SU-DHL-6 (cell line): ENCODE measurements at regions not wholly inside any gene's neighbourhood (a gene's known extent, or its start where the extent isn't known, plus 50 kb on each side); places are given as distances from the start of the nearest gene placed in this dataset.

ENCODE experiments used
- H2AFZ ChIP-seq: fragments of 200-600 bp; sonication (generic); 2 replicates; pipeline ENCODE4 v1.6.1; 2014; ENCODE audit warnings: low read depth, mild to moderate bottlenecking, moderate library complexity, mixed read lengths, antibody characterized with exemption, low read length; ENCODE audit not compliant: severe bottlenecking
- H3F3A ChIP-seq: fragments of 200-600 bp; shearing (Covaris generic); 2 replicates; pipeline ENCODE4 v1.6.0; 2016; ENCODE audit warnings: antibody characterized with exemption, mild to moderate bottlenecking; ENCODE audit not compliant: insufficient read depth
- H3K27ac ChIP-seq: fragments of 200-600 bp; sonication (generic); 2 replicates; pipeline ENCODE4 v1.5.1; 2016; ENCODE audit warnings: low read depth, mild to moderate bottlenecking, low read length, moderate library complexity, mixed read lengths
- H3K27me3 ChIP-seq: fragments of 200-600 bp; sonication (generic), shearing (Covaris generic); 2 replicates; pipeline ENCODE4 v1.6.0; 2014; ENCODE audit warnings: mild to moderate bottlenecking, low read length
- H3K36me3 ChIP-seq: fragments of 200-600 bp; sonication (generic); 2 replicates; pipeline ENCODE4 v1.6.1; 2014; ENCODE audit warnings: mild to moderate bottlenecking, low read length, mixed read lengths
- H3K4me2 ChIP-seq: fragments of 300-600, 200-600 bp; shearing (Covaris generic), sonication (generic); 2 replicates; pipeline ENCODE4 v1.6.0; 2014; ENCODE audit warnings: low read length, low read depth, mild to moderate bottlenecking; ENCODE audit not compliant: poor library complexity, severe bottlenecking
- H3K4me3 ChIP-seq: fragments of 200-600 bp; sonication (generic); 2 replicates; pipeline ENCODE4 v1.5.1; 2014; ENCODE audit warnings: antibody characterized with exemption, low read length, mild to moderate bottlenecking, mixed read lengths; ENCODE audit not compliant: insufficient read depth, poor library complexity, severe bottlenecking
- H3K79me2 ChIP-seq: fragments of 200-600 bp; sonication (generic); 2 replicates; pipeline ENCODE4 v1.6.1; 2014; ENCODE audit warnings: mild to moderate bottlenecking, low read length, moderate library complexity; ENCODE audit not compliant: insufficient read depth
- H3K9ac ChIP-seq: fragments of 200-600 bp; sonication (generic); 2 replicates; pipeline ENCODE4 v1.7.0; 2014; ENCODE audit warnings: mild to moderate bottlenecking, low read length
- H3K9me2 ChIP-seq: fragments of 200-600 bp; sonication (generic); replicated peaks from 2 replicates; pipeline ENCODE4 v1.6.1; 2014; ENCODE audit warnings: low read length; ENCODE audit not compliant: insufficient read depth
- H3K9me3 ChIP-seq: fragments of 200-600 bp; sonication (generic); 2 replicates; pipeline ENCODE4 v1.6.1; 2014; ENCODE audit warnings: low read length, mixed read lengths; ENCODE audit not compliant: insufficient read depth
- H4K20me1 ChIP-seq: fragments of 200-600 bp; sonication (generic); 2 replicates; pipeline ENCODE4 v1.6.1; 2014; ENCODE audit warnings: low read depth, mild to moderate bottlenecking, antibody characterized with exemption, low read length, moderate library complexity, mixed read lengths
- CTCF ChIP-seq: fragments of 200-600 bp; sonication (generic); IDR thresholded peaks from one replicate; pipeline ENCODE4 v1.5.1; 2017; ENCODE audit warnings: antibody characterized with exemption, mild to moderate bottlenecking, low read length, moderate library complexity; ENCODE audit not compliant: insufficient read depth, poor library complexity, severe bottlenecking
- EZH2phosphoT487 ChIP-seq: fragments of 200-600 bp; sonication (generic), shearing (Covaris generic); conservative IDR thresholded peaks from 2 replicates; pipeline ENCODE4 v1.6.1; 2018; ENCODE audit warnings: mild to moderate bottlenecking, antibody characterized with exemption, low read length, moderate library complexity, mixed read lengths

GRCh38 chr13:33629605-33630360 is 188.2 kb upstream of the RFC3 start:
- H2AFZ ChIP-seq, result no peak overlapping the region
- TF ChIP-seq CTCF (no peak), EZH2phosphoT487 (no peak)
- no peak overlapping the region for H3K4me2 ChIP-seq
- H3K27me3 ChIP-seq, result no peaks in the 10 kb centered on the region
- no peaks in the 10 kb centered on the region for H3K9me2 ChIP-seq
- H3F3A ChIP-seq, result no peaks in the 10 kb centered on the region
- H4K20me1 ChIP-seq, result no peaks in the 10 kb centered on the region
- no peak overlapping the region for H3K9ac ChIP-seq
- no peaks in the 10 kb centered on the region for H3K79me2 ChIP-seq
- H3K9me3 ChIP-seq, result no peaks in the 10 kb centered on the region
- H3K4me3 ChIP-seq, result no peak overlapping the region
- H3K27ac ChIP-seq, result no peak overlapping the region
- H3K36me3 ChIP-seq, result no peaks in the 10 kb centered on the region

- Histone ChIP-seq H3K27me3 (no peaks in the 10 kb centered on the region), H3F3A (no peaks in the 10 kb centered on the region), H3K4me2 (no peak overlapping the region), H4K20me1 (no peaks in the 10 kb centered on the region), H3K9me2 (no peaks in the 10 kb centered on the region), H3K27ac (no peak overlapping the region), H3K9me3 (no peaks in the 10 kb centered on the region), H3K9ac (no peak overlapping the region), H3K79me2 (no peaks in the 10 kb centered on the region), H3K36me3 (no peaks in the 10 kb centered on the region), H2AFZ (no peak overlapping the region), H3K4me3 (no peak overlapping the region)
- TF ChIP-seq CTCF (no peak), EZH2phosphoT487 (no peak)
These were observed 184.0 kb upstream of the RFC3 start for GRCh38 chr13:33633701-33634545.

- H3K9me2 ChIP-seq, result no peaks in the 10 kb centered on the region
- no peaks in the 10 kb centered on the region for H4K20me1 ChIP-seq
- no peaks in the 10 kb centered on the region for H3K36me3 ChIP-seq
- H3K79me2 ChIP-seq, result no peaks in the 10 kb centered on the region
- no peak overlapping the region for H3K4me2 ChIP-seq
- H3K4me3 ChIP-seq, result no peak overlapping the region
- no peaks in the 10 kb centered on the region for H3K9me3 ChIP-seq
- no peak overlapping the region for H3K9ac ChIP-seq
- no peak overlapping the region for H2AFZ ChIP-seq
- H3F3A ChIP-seq, result no peaks in the 10 kb centered on the region
- H3K27ac ChIP-seq, result no peak overlapping the region
- no peak for TF ChIP-seq CTCF
- no peak for TF ChIP-seq EZH2phosphoT487
- H3K27me3 ChIP-seq, result no peaks in the 10 kb centered on the region
These were observed 183.4 kb upstream of the RFC3 start for GRCh38 chr13:33634546-33634982.
